ENCODE measurements at regions not wholly inside any gene's neighbourhood (a gene's known extent, or its start where the extent isn't known, plus 50 kb on each side); places are given as distances from the start of the nearest gene placed in this dataset.

DNA sequence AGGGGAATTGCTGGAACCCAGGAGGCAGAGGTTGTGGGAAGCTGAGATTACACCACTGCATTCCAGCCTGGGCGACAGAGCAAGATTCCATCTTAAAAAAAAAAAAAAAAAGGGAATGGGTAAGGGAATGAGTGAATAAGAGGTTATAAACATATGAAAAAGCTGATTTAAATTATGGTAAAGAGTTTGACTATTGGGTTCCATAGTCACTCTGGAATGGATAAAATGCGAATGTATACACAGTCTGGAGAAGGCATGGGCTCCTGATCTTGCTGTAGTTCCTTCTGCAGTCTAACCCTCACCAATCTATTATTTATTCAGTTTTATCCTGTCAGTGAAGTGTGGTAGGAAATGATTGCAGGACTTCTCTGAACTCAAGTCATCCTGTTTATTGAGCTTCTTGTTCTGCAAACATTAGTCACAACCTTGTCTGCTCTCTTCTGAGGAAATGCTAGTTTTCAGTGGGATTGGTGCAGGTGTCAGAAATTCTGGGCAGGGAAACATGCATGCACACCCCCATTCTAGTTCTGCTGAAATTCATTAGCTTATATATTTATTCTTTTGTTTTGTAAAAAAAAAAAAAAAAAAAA lies 190.9 kb upstream of the CFAP20DC start:
- TF ChIP-seq, protein P1, sequence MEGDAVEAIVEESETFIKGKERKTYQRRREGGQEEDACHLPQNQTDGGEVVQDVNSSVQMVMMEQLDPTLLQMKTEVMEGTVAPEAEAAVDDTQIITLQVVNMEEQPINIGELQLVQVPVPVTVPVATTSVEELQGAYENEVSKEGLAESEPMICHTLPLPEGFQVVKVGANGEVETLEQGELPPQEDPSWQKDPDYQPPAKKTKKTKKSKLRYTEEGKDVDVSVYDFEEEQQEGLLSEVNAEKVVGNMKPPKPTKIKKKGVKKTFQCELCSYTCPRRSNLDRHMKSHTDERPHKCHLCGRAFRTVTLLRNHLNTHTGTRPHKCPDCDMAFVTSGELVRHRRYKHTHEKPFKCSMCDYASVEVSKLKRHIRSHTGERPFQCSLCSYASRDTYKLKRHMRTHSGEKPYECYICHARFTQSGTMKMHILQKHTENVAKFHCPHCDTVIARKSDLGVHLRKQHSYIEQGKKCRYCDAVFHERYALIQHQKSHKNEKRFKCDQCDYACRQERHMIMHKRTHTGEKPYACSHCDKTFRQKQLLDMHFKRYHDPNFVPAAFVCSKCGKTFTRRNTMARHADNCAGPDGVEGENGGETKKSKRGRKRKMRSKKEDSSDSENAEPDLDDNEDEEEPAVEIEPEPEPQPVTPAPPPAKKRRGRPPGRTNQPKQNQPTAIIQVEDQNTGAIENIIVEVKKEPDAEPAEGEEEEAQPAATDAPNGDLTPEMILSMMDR (IDR thresholded peaks at IDR 0.05) = no peak
- TF ChIP-seq POLR2A (IDR thresholded peaks at IDR 0.05) = no peak
